Uterus (tissue), 3 donors: ENCODE measurements at regions not wholly inside any gene's neighbourhood (a gene's known extent, or its start where the extent isn't known, plus 50 kb on each side); places are given as distances from the start of the nearest gene placed in this dataset.
"Not testable (repeated sequence)": the region's sequence is repeated elsewhere in the genome, so short reads cannot be mapped to it uniquely, and the experiment has no call there.

Experiments used
- DNase-seq, 2 donors: peaks; one replicate each; pipeline ENCODE4 v3.0.0-alpha.2; 2019 to 2020
- H3K27ac ChIP-seq, 2 donors: fragments of 200-600 bp; sonication (generic); 1 replicate in 1 of 2; 2 replicates in 1 of 2; pipeline ENCODE4 v1.5.1; 2016 to 2018
- H3K27me3 ChIP-seq, 2 donors: fragments of 200-600 bp; sonication (generic); one replicate each; pipeline ENCODE4 v1.5.1; 2018 to 2019; ENCODE audit warnings: control low read depth in 1 of 2
- H3K36me3 ChIP-seq, 2 donors: fragments of 200-600 bp; sonication (generic); one replicate each; pipeline ENCODE4 v1.5.1; 2019; ENCODE audit warnings: control low read depth in 1 of 2
- H3K4me1 ChIP-seq, 2 donors: fragments of 200-600 bp; sonication (generic); one replicate each; pipeline ENCODE4 v1.5.1; 2018 to 2019; ENCODE audit warnings: control low read depth in 1 of 2
- H3K4me3 ChIP-seq, 2 donors: fragments of 200-600 bp; sonication (generic); 1 replicate in 1 of 2; 2 replicates in 1 of 2; pipeline ENCODE4 v1.5.1; 2018 to 2019; ENCODE audit warnings: mild to moderate bottlenecking in 1 of 2
- H3K9me3 ChIP-seq, 2 donors: fragments of 200-600 bp; sonication (generic); one replicate each; pipeline ENCODE4 v1.5.1; 2019; ENCODE audit warnings: control low read depth in 1 of 2
- POLR2A ChIP-seq, 2 donors: fragments of 450-650 bp; IDR thresholded peaks; one replicate each; pipeline ENCODE4 v1.6.1; 2016; ENCODE audit warnings: antibody characterized with exemption in 2 of 2, mild to moderate bottlenecking in 1 of 2, moderate library complexity in 1 of 2
- intact Hi-C: fragments of 100-400 bp; cut with DNase I; formaldehyde crosslinking; loops from one replicate; pipeline ENCODE4 v1.15.1; 2023; ENCODE audit warnings: low total_unique reads
- TF ChIP-seq, protein P1 (sequence below), 4 experiments: fragments of 200-600 bp in 2 of 4; fragments of 450-650 bp in 2 of 4; sonication (generic) in 2 of 4; IDR thresholded peaks; one replicate each; pipeline ENCODE4 v1.5.1; 2016 to 2019; ENCODE audit warnings: antibody characterized with exemption in 4 of 4, mild to moderate bottlenecking in 2 of 4, moderate library complexity in 1 of 4
- donor health status: DM: yes; HTN: yes; CAD: no.

GRCh38 chr2:95707837-95708236 is 116.0 kb downstream of the TRIM43 start:
- intact Hi-C loops, result no loop called here

DNA sequence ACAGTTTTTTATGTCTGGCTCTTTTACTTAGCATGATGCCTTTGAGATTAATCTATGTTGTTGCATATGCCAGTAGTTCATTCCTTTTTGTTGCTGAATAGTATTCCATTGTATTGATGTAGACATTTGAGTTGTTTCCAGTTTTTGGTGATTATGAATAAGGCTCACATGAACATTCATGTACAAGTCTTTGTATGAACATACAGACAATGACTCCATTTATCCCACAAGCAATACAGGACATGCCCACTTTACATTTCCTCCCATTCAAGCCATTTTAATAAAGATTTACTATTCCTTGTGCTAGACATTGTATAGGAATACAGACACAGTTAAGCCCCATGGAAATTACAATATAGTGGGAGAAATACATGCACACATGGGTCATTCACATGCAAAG is 118.0 kb downstream of the TRIM43 start:
- Histone ChIP-seq H3K27me3 (no peaks in the 10 kb centered on the region), H3K4me1 (no peaks in the 10 kb centered on the region), H3K9me3 (no peaks in the 10 kb centered on the region), H3K27ac (no peak overlapping the region), H3K4me3 (no peak overlapping the region), H3K36me3 (no peaks in the 10 kb centered on the region)
- TF ChIP-seq, protein P1, sequence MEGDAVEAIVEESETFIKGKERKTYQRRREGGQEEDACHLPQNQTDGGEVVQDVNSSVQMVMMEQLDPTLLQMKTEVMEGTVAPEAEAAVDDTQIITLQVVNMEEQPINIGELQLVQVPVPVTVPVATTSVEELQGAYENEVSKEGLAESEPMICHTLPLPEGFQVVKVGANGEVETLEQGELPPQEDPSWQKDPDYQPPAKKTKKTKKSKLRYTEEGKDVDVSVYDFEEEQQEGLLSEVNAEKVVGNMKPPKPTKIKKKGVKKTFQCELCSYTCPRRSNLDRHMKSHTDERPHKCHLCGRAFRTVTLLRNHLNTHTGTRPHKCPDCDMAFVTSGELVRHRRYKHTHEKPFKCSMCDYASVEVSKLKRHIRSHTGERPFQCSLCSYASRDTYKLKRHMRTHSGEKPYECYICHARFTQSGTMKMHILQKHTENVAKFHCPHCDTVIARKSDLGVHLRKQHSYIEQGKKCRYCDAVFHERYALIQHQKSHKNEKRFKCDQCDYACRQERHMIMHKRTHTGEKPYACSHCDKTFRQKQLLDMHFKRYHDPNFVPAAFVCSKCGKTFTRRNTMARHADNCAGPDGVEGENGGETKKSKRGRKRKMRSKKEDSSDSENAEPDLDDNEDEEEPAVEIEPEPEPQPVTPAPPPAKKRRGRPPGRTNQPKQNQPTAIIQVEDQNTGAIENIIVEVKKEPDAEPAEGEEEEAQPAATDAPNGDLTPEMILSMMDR (IDR thresholded peaks at IDR 0.05), result no peak
- TF ChIP-seq POLR2A (IDR thresholded peaks at IDR 0.05), result no peak
- intact Hi-C loops, result no loop called here
- DNase-seq, result no peak

More at GRCh38 chr2:95707837-95708236, 116.0 kb downstream of the TRIM43 start:
- no peak for DNase-seq
- Histone ChIP-seq H3K4me3 (no peak overlapping the region), H3K27ac (no peak overlapping the region), H3K36me3 (no peaks in the 10 kb centered on the region), H3K9me3 (no peaks in the 10 kb centered on the region), H3K27me3 (no peaks in the 10 kb centered on the region), H3K4me1 (no peaks in the 10 kb centered on the region)
- TF ChIP-seq POLR2A (IDR thresholded peaks at IDR 0.05), result no peak
- TF ChIP-seq, protein P1 (IDR thresholded peaks at IDR 0.05), result no peak

GRCh38 chr2:95713470-95714177 is 121.8 kb downstream of the TRIM43 start:
- H3K36me3 ChIP-seq, intact Hi-C loops, H3K27me3 ChIP-seq, H3K4me3 ChIP-seq, H3K4me1 ChIP-seq, H3K27ac ChIP-seq, H3K9me3 ChIP-seq, DNase-seq: not testable (repeated sequence)

GRCh38 chr2:95714398-95714797 is 122.6 kb downstream of the TRIM43 start:
- H3K27me3 ChIP-seq, H3K27ac ChIP-seq, intact Hi-C loops, H3K9me3 ChIP-seq, H3K36me3 ChIP-seq, H3K4me1 ChIP-seq, DNase-seq, H3K4me3 ChIP-seq: not testable (repeated sequence)

- H3K4me1 ChIP-seq, result no peaks in the 10 kb centered on the region
- H3K27ac ChIP-seq, result no peak overlapping the region
- no peak overlapping the region for H3K4me3 ChIP-seq
- DNase-seq, result no peak
- TF ChIP-seq POLR2A (IDR thresholded peaks at IDR 0.05), result no peak
- TF ChIP-seq, protein P1 (IDR thresholded peaks at IDR 0.05), result no peak
- intact Hi-C loops, result no loop called here
- H3K9me3 ChIP-seq, result no peaks in the 10 kb centered on the region
- H3K27me3 ChIP-seq, result no peaks in the 10 kb centered on the region
- H3K36me3 ChIP-seq, result no peaks in the 10 kb centered on the region
These were observed 127.8 kb downstream of the TRIM43 start for GRCh38 chr2:95719473-95720060.

DNA sequence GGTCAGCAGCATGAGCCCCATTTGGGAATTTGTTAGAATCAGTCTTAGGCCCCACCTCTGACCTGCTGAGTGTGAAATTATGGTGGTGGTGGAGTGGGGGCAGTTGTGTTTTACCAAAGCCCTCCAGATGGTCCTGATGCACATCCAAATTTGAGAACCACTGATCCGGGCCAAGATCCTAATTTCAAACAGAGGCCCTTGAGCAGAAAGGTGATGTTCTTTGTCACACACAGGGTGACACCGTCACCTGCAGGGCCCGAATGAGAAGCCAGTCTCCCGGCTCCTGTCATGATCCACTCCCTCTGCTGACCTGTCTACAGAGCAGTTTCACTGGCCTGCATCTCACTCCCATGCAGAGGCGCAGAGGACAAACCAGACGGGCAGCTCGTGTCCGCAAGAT is 129.9 kb downstream of the TRIM43 start:
- Histone ChIP-seq H3K4me3 (no peak overlapping the region), H3K9me3 (no peaks in the 10 kb centered on the region), H3K27ac (no peak overlapping the region), H3K36me3 (no peaks in the 10 kb centered on the region), H3K27me3 (no peaks in the 10 kb centered on the region), H3K4me1 (no peaks in the 10 kb centered on the region)
- no peak for DNase-seq
- intact Hi-C loops, result no loop called here
- TF ChIP-seq, protein P1 (IDR thresholded peaks at IDR 0.05), result no peak
- TF ChIP-seq POLR2A (IDR thresholded peaks at IDR 0.05), result no peak
